Activated T-cell treated with anti-CD3 and anti-CD28 coated beads for 24 hours (primary cell): ENCODE measurements at regions not wholly inside any gene's neighbourhood (a gene's known extent, or its start where the extent isn't known, plus 50 kb on each side); places are given as distances from the start of the nearest gene placed in this dataset.
"Not testable (repeated sequence)": the region's sequence is repeated elsewhere in the genome, so short reads cannot be mapped to it uniquely, and the experiment has no call there.

Experiments used
- DNase-seq: peaks from one replicate; pipeline ENCODE4 v3.0.0-alpha.2; 2020; ENCODE audit warnings: low read depth

GRCh38 chr7:68550027-68550426 is 1048.2 kb upstream of the AUTS2 start:
- no peak for DNase-seq

- no peak for DNase-seq
Measured at GRCh38 chr7:68550635-68551034, 1047.6 kb upstream of the AUTS2 start.

- no peak for DNase-seq
Measured at GRCh38 chr7:68556537-68556936, 1041.7 kb upstream of the AUTS2 start.

- DNase-seq: no peak
Measured at GRCh38 chr7:68559518-68559917, 1038.8 kb upstream of the AUTS2 start.

- no peak for DNase-seq
Measured at GRCh38 chr7:68562323-68562899, 1035.9 kb upstream of the AUTS2 start.

- no peak for DNase-seq
Measured at GRCh38 chr7:68564306-68565135, 1033.8 kb upstream of the AUTS2 start.

GRCh38 chr7:68571286-68571685 is 1027.0 kb upstream of the AUTS2 start:
- DNase-seq: no peak

- DNase-seq: no peak
Measured at GRCh38 chr7:68573271-68574005, 1024.8 kb upstream of the AUTS2 start.

GRCh38 chr7:68576366-68576765 is 1021.9 kb upstream of the AUTS2 start:
- DNase-seq: no peak

GRCh38 chr7:68581417-68581816 is 1016.9 kb upstream of the AUTS2 start:
- no peak for DNase-seq

GRCh38 chr7:68587599-68587998 is 1010.7 kb upstream of the AUTS2 start:
- no peak for DNase-seq

GRCh38 chr7:68601826-68602225 is 996.4 kb upstream of the AUTS2 start:
- no peak for DNase-seq

GRCh38 chr7:68604541-68604940 is 993.7 kb upstream of the AUTS2 start:
- DNase-seq: no peak

- DNase-seq: no peak
Measured at GRCh38 chr7:68610701-68611100, 987.6 kb upstream of the AUTS2 start.

- no peak for DNase-seq
Measured at GRCh38 chr7:68613405-68613804, 984.9 kb upstream of the AUTS2 start.

GRCh38 chr7:68613897-68614296 is 984.4 kb upstream of the AUTS2 start:
- no peak for DNase-seq

GRCh38 chr7:68619526-68619925 is 978.7 kb upstream of the AUTS2 start:
- DNase-seq: no peak

GRCh38 chr7:68622500-68622899 is 975.8 kb upstream of the AUTS2 start:
- no peak for DNase-seq

GRCh38 chr7:68623030-68623429 is 975.2 kb upstream of the AUTS2 start:
- DNase-seq: no peak

- no peak for DNase-seq
Measured at GRCh38 chr7:68627247-68627864, 970.9 kb upstream of the AUTS2 start.

GRCh38 chr7:68630914-68631313 is 967.4 kb upstream of the AUTS2 start:
- DNase-seq: not testable (repeated sequence)

GRCh38 chr7:68640103-68640502 is 958.2 kb upstream of the AUTS2 start:
- no peak for DNase-seq

- no peak for DNase-seq
Measured at GRCh38 chr7:68642727-68643126, 955.5 kb upstream of the AUTS2 start.
